ENCODE measurements at regions not wholly inside any gene's neighbourhood (a gene's known extent, or its start where the extent isn't known, plus 50 kb on each side); places are given as distances from the start of the nearest gene placed in this dataset.

GRCh38 chr12:13273850-13274249 is 77.3 kb downstream of the EMP1 start:
- Histone ChIP-seq H2AK5ac (ENCODE audit: low read depth, low read length) (no peak overlapping the region), H3K14ac (replicated peaks; ENCODE audit: low read depth, low read length) (no peak overlapping the region), H2BK120ac (ENCODE audit: low read depth, low read length) (no peak overlapping the region), H3K9ac (ENCODE audit: low read depth, low read length) (no peak overlapping the region), H2BK20ac (ENCODE audit: low read depth, low read length) (no peak overlapping the region), H3K23ac (ENCODE audit: low read depth, low read length) (no peak overlapping the region), H2BK5ac (ENCODE audit: low read depth, low read length, poor library complexity, severe bottlenecking) (no peak overlapping the region), H3K9me3 (ENCODE audit: control insufficient read depth, insufficient read depth, low read length) (no peaks in the 10 kb centered on the region; the same call in 1 of the 2 replicates), H4K5ac (ENCODE audit: low read depth, low read length) (no peak overlapping the region), H3K4ac (ENCODE audit: low read depth, low read length) (no peak overlapping the region), H3K4me1 (ENCODE audit: control insufficient read depth, insufficient read depth, low read length) (no peaks in the 10 kb centered on the region), H3K79me1 (ENCODE audit: low read depth in 1 of 2, low read length in 2 of 2) (no peaks in the 10 kb centered on the region), H3K36me3 (ENCODE audit: control insufficient read depth, insufficient read depth, low read length) (no peaks in the 10 kb centered on the region), H3K9me1 (ENCODE audit: insufficient read depth, low read length) (no peaks in the 10 kb centered on the region), H3K4me3 (ENCODE audit: insufficient read depth, low read depth, low read length) (no peak overlapping the region), H3K18ac (ENCODE audit: low read depth, low read length) (no peak overlapping the region), H2AFZ (replicated peaks; ENCODE audit: low read length, poor library complexity) (no peak overlapping the region), H4K8ac (ENCODE audit: low read depth in 2 of 2, low read length in 2 of 2) (no peak overlapping the region), H2BK15ac (ENCODE audit: low read depth, low read length) (no peak overlapping the region), H4K20me1 (ENCODE audit: insufficient read depth, low read length) (no peaks in the 10 kb centered on the region), H3K4me2 (ENCODE audit: low read depth, low read length) (peak overlapping the region; percentile 54; the same call in 1 of the 2 replicates), H2AK9ac (replicated peaks; ENCODE audit: low read depth, low read length, poor library complexity) (no peak overlapping the region), H3K27me3 (ENCODE audit: control insufficient read depth, insufficient read depth, low read length) (peaks cover 66% of the 10 kb centered on the region), H4K91ac (ENCODE audit: insufficient read depth, low read depth, low read length) (no peak overlapping the region), H3K56ac (ENCODE audit: extremely low read depth, insufficient read depth, low read length) (no peak overlapping the region), H3K27ac (ENCODE audit: insufficient read depth, low read length) (no peak overlapping the region)
- dilution Hi-C loops (cut with HindIII; ENCODE audit: low sequenced_read_pairs, unreplicated experiment) = no loop called here
- no TSS peak for BruUV-seq (replicated peaks)
- intact Hi-C loops (cut with micrococcal nuclease) = no loop called here
- ATAC-seq (ENCODE audit: low read depth) (no peak), DNase-seq (no peak)
- ChIA-PET CTCF (interaction anchor here (1.2 kb wide), 1 partner anchor 9 kb away, joined by 6 read pairs; no protein-coding TSS in a partner anchor), POLR2A (ENCODE audit: unreplicated experiment) (no interaction called here)
- TF ChIP-seq FOS (IDR thresholded peaks at IDR 0.05; ENCODE audit: low read depth, low read length) (no peak), CHD1 (IDR thresholded peaks at IDR 0.05; ENCODE audit: low read depth, low read length) (no peak), BHLHE40 (IDR thresholded peaks at IDR 0.05; ENCODE audit: low read depth, low read length) (no peak), MAFK (IDR thresholded peaks at IDR 0.05; ENCODE audit: low read depth, low read length) (no peak), RAD21 (IDR thresholded peaks at IDR 0.05; ENCODE audit: low read length) (no peak), POLR2A (IDR thresholded peaks at IDR 0.05; ENCODE audit: low read depth, low read length) (no peak), RCOR1 (IDR thresholded peaks at IDR 0.05; ENCODE audit: insufficient replicate concordance, low read length) (no peak), CEBPB (IDR thresholded peaks at IDR 0.05; ENCODE audit: low read depth, low read length) (no peak), SMC3 (IDR thresholded peaks at IDR 0.05; ENCODE audit: low read depth, low read length) (no peak), RFX5 (IDR thresholded peaks at IDR 0.05; ENCODE audit: low read depth, low read length) (no peak), MXI1 (IDR thresholded peaks at IDR 0.05; ENCODE audit: borderline replicate concordance, low read depth, low read length) (no peak)
- 42% methylated on average over 5 of the region's 12 CpGs; no CpG with 5 or more reads in 1 of the 2 experiments for WGBS, 2 experiments (ENCODE audit: extremely low coverage in 2 of 2, insufficient read length in 1 of 2)
- in situ Hi-C loops (cut with MboI; ENCODE audit: low sequenced_read_pairs) = loop anchor here (10.0 kb wide), 1 partner anchor 891 kb away; no protein-coding TSS in a partner anchor

Data from IMR-90 (cell line).